IMR-90 (cell line): ENCODE measurements at regions not wholly inside any gene's neighbourhood (a gene's known extent, or its start where the extent isn't known, plus 50 kb on each side); places are given as distances from the start of the nearest gene placed in this dataset.

Experiments
- ATAC-seq: fragments of 200-7000 bp; cut with Tn5 transposase; 2 replicates; pipeline ENCODE4 v1.9.1; 2020; ENCODE audit warnings: low read depth, mild to moderate bottlenecking, moderate library complexity
- BruUV-seq: library from RNA; stranded (reverse); fragments of 400-500 nt; replicated peaks from 2 replicates; lab custom pipeline; 2021; lab: Mats Ljungman, UMichigan
- CTCF ChIA-PET: fragments of 300-600 bp; formaldehyde crosslinking; extraction: SDS; loops from one replicate; lab custom pipeline; 2021; ENCODE audit warnings: antibody characterized with exemption; lab: Yijun Ruan, JAX
- POLR2A ChIA-PET: fragments of 300-600 bp; sonication (Branson Sonifier 250); formaldehyde crosslinking; loops from one replicate; lab custom pipeline; 2022; ENCODE audit warnings: antibody characterized with exemption; ENCODE audit not compliant: unreplicated experiment; lab: Charles Lee
- DNase-seq: peaks from one replicate; pipeline ENCODE4 v3.0.0; 2013
- H2AFZ ChIP-seq: replicated peaks from 2 replicates; pipeline ENCODE3; 2013; ENCODE audit warnings: low read length, mild to moderate bottlenecking; ENCODE audit not compliant: poor library complexity
- H2AK5ac ChIP-seq: 2 replicates; pipeline ENCODE4 v1.6.1; 2013; ENCODE audit warnings: low read depth, low read length, inconsistent platforms
- H2AK9ac ChIP-seq: replicated peaks from 2 replicates; pipeline ENCODE3; 2013; ENCODE audit warnings: mild to moderate bottlenecking, low read depth, low read length, moderate library complexity; ENCODE audit not compliant: poor library complexity
- H2BK120ac ChIP-seq: 2 replicates; pipeline ENCODE4 v1.6.1; 2013; ENCODE audit warnings: low read depth, low read length, inconsistent platforms
- H2BK15ac ChIP-seq: 3 replicates; pipeline ENCODE4 v1.6.1; 2013; ENCODE audit warnings: low read depth, low read length, inconsistent platforms
- H2BK20ac ChIP-seq: 2 replicates; pipeline ENCODE4 v1.6.1; 2013; ENCODE audit warnings: low read depth, mild to moderate bottlenecking, inconsistent platforms, low read length, moderate library complexity
- H2BK5ac ChIP-seq: 2 replicates; pipeline ENCODE4 v1.6.1; 2013; ENCODE audit warnings: mild to moderate bottlenecking, low read depth, low read length, inconsistent platforms; ENCODE audit not compliant: poor library complexity, severe bottlenecking
- H3K14ac ChIP-seq: replicated peaks from 2 replicates; pipeline ENCODE4 v1.6.1; 2013; ENCODE audit warnings: low read depth, low read length, inconsistent platforms
- H3K18ac ChIP-seq: 2 replicates; pipeline ENCODE4 v1.6.1; 2013; ENCODE audit warnings: low read depth, low read length, control low read depth
- H3K23ac ChIP-seq: 2 replicates; pipeline ENCODE4 v1.6.1; 2013; ENCODE audit warnings: low read depth, low read length, inconsistent platforms
- H3K27ac ChIP-seq: 2 replicates; pipeline ENCODE4 v1.5.1; 2013; ENCODE audit warnings: mild to moderate bottlenecking, control low read depth, low read length; ENCODE audit not compliant: insufficient read depth
- H3K27me3 ChIP-seq: 2 replicates; pipeline ENCODE4 v1.6.1; 2013; ENCODE audit warnings: low read length; ENCODE audit not compliant: control insufficient read depth, insufficient read depth
- H3K36me3 ChIP-seq: 2 replicates; pipeline ENCODE4 v1.6.1; 2013; ENCODE audit warnings: low read length, mixed read lengths; ENCODE audit not compliant: control insufficient read depth, insufficient read depth
- H3K4ac ChIP-seq: 2 replicates; pipeline ENCODE4 v1.6.1; 2013; ENCODE audit warnings: low read depth, low read length, inconsistent platforms
- H3K4me1 ChIP-seq: 2 replicates; pipeline ENCODE4 v1.6.1; 2013; ENCODE audit warnings: low read length, mixed read lengths; ENCODE audit not compliant: control insufficient read depth, insufficient read depth
- H3K4me2 ChIP-seq: 2 replicates; pipeline ENCODE4 v1.6.1; 2013; ENCODE audit warnings: low read depth, mild to moderate bottlenecking, control low read depth, low read length, moderate library complexity
- H3K4me3 ChIP-seq: 2 replicates; pipeline ENCODE4 v1.5.1; 2013; ENCODE audit warnings: low read depth, mild to moderate bottlenecking, control low read depth, low read length, moderate library complexity; ENCODE audit not compliant: insufficient read depth
- H3K56ac ChIP-seq: 2 replicates; pipeline ENCODE4 v1.6.1; 2013; ENCODE audit warnings: low read length, inconsistent platforms; ENCODE audit not compliant: insufficient read depth; ENCODE audit errors: extremely low read depth
- H3K79me1 ChIP-seq, 2 experiments: 2 replicates each; pipeline ENCODE4 v1.6.1; 2013; ENCODE audit warnings: low read length in 2 of 2, inconsistent platforms in 1 of 2, low read depth in 1 of 2
- H3K9ac ChIP-seq: 2 replicates; pipeline ENCODE4 v1.6.1; 2013; ENCODE audit warnings: low read depth, low read length, control low read depth
- H3K9me1 ChIP-seq: 2 replicates; pipeline ENCODE4 v1.6.1; 2013; ENCODE audit warnings: low read length, inconsistent platforms; ENCODE audit not compliant: insufficient read depth
- H3K9me3 ChIP-seq: 2 replicates; pipeline ENCODE4 v1.6.1; 2013; ENCODE audit warnings: low read length; ENCODE audit not compliant: control insufficient read depth, insufficient read depth
- H4K20me1 ChIP-seq: 2 replicates; pipeline ENCODE4 v1.6.1; 2013; ENCODE audit warnings: low read length, inconsistent platforms; ENCODE audit not compliant: insufficient read depth
- H4K5ac ChIP-seq: 2 replicates; pipeline ENCODE4 v1.6.1; 2013; ENCODE audit warnings: mild to moderate bottlenecking, low read depth, low read length, control low read depth
- H4K8ac ChIP-seq, 2 experiments: 2 replicates each; pipeline ENCODE4 v1.6.1; 2013; ENCODE audit warnings: low read depth in 2 of 2, low read length in 2 of 2, control low read depth in 1 of 2, inconsistent platforms in 1 of 2
- H4K91ac ChIP-seq: 2 replicates; pipeline ENCODE4 v1.6.1; 2013; ENCODE audit warnings: low read depth, low read length, inconsistent platforms; ENCODE audit not compliant: insufficient read depth
- BHLHE40 ChIP-seq: fragments of 150-350 bp; IDR thresholded peaks from 2 replicates; pipeline ENCODE4 v1.6.1; 2016; ENCODE audit warnings: mild to moderate bottlenecking, low read depth, low read length
- CTCF ChIP-seq: conservative IDR thresholded peaks from 2 replicates; pipeline ENCODE4 v1.5.1; 2012; ENCODE audit warnings: mild to moderate bottlenecking, low read depth, low read length, improper control_type of control experiment
- ELK1 ChIP-seq: fragments of 150-350 bp; IDR thresholded peaks from 2 replicates; pipeline ENCODE4 v1.6.1; 2016; ENCODE audit warnings: low read depth, mild to moderate bottlenecking, low read length, moderate library complexity, borderline replicate concordance
- FOS ChIP-seq: fragments of 150-350 bp; IDR thresholded peaks from 2 replicates; pipeline ENCODE4 v1.6.1; 2016; ENCODE audit warnings: low read depth, low read length
- MAFK ChIP-seq: IDR thresholded peaks from 2 replicates; pipeline ENCODE4 v1.6.1; 2012; ENCODE audit warnings: low read depth, low read length, improper control_type of control experiment
- MAZ ChIP-seq: IDR thresholded peaks from 2 replicates; pipeline ENCODE4 v1.6.1; 2012; ENCODE audit warnings: low read depth, mild to moderate bottlenecking, low read length, improper control_type of control experiment, moderate library complexity, borderline replicate concordance
- MXI1 ChIP-seq: IDR thresholded peaks from 2 replicates; pipeline ENCODE4 v1.6.1; 2012; ENCODE audit warnings: low read depth, mild to moderate bottlenecking, low read length, moderate library complexity, borderline replicate concordance
- NFE2L2 ChIP-seq: fragments of 150-350 bp; IDR thresholded peaks from 2 replicates; pipeline ENCODE4 v1.6.1; 2016; ENCODE audit warnings: low read depth, mild to moderate bottlenecking, low read length
- POLR2A ChIP-seq: IDR thresholded peaks from 2 replicates; pipeline ENCODE4 v1.6.1; 2012; ENCODE audit warnings: mild to moderate bottlenecking, low read depth, low read length
- RAD21 ChIP-seq: IDR thresholded peaks from 2 replicates; pipeline ENCODE4 v1.6.1; 2012; ENCODE audit warnings: low read length, improper control_type of control experiment
- RCOR1 ChIP-seq: IDR thresholded peaks from 2 replicates; pipeline ENCODE4 v1.6.1; 2012; ENCODE audit warnings: mild to moderate bottlenecking, low read length, improper control_type of control experiment; ENCODE audit not compliant: insufficient replicate concordance
- RFX5 ChIP-seq: IDR thresholded peaks from 2 replicates; pipeline ENCODE4 v1.8.0; 2012; ENCODE audit warnings: low read depth, mild to moderate bottlenecking, low read length, moderate library complexity
- SMC3 ChIP-seq: fragments of 150-350 bp; IDR thresholded peaks from 2 replicates; pipeline ENCODE4 v1.6.1; 2016; ENCODE audit warnings: low read depth, mild to moderate bottlenecking, antibody characterized with exemption, low read length, moderate library complexity
- USF2 ChIP-seq: fragments of 150-350 bp; IDR thresholded peaks from 2 replicates; pipeline ENCODE4 v1.6.1; 2017; ENCODE audit warnings: mild to moderate bottlenecking, antibody characterized with exemption, low read length, low read depth
- WGBS, 2 experiments: methylation state at CpG; one replicate each; pipeline versions ENCODE4 v1.1.5 to v1.1.7; 2013; ENCODE audit warnings: missing lambda C conversion rate in 2 of 2; ENCODE audit not compliant: insufficient read length in 1 of 2; ENCODE audit errors: extremely low coverage in 2 of 2; 5-methylcytosine and 5-hydroxymethylcytosine counted together
- dilution Hi-C: fragments of 300-500 bp; cut with HindIII; formaldehyde crosslinking; loops from one replicate; pipeline ENCODE4 v1.14.3; 2018; ENCODE audit warnings: low sequenced_read_pairs; ENCODE audit not compliant: unreplicated experiment
- in situ Hi-C: fragments of 300-500 bp; cut with MboI; formaldehyde crosslinking; loops from 3 replicates; pipeline ENCODE4 v1.14.3; 2019; ENCODE audit warnings: low sequenced_read_pairs, inconsistent platforms, mixed read lengths
- intact Hi-C: fragments of 100-400 bp; cut with micrococcal nuclease; formaldehyde crosslinking; loops from 2 replicates; pipeline ENCODE4 v1.10.0; 2022

- dilution Hi-C loops = no loop called here
- no peak overlapping the region for H2BK20ac ChIP-seq
- no peaks in the 10 kb centered on the region for H3K36me3 ChIP-seq
- ATAC-seq (no peak), DNase-seq (no peak)
- no peak overlapping the region for H2AK5ac ChIP-seq
- H2AK9ac ChIP-seq = no peak overlapping the region
- no peak overlapping the region for H3K9ac ChIP-seq
- in situ Hi-C loops = no loop called here
- no peak overlapping the region for H3K14ac ChIP-seq
- no peak overlapping the region for H4K8ac ChIP-seq
- no peaks in the 10 kb centered on the region for H3K79me1 ChIP-seq
- no peak overlapping the region for H2BK15ac ChIP-seq
- WGBS, 2 experiments = no CpG with 5 or more reads among the region's 4 CpGs
- no peak overlapping the region for H3K27ac ChIP-seq
- H3K4me2 ChIP-seq = no peak overlapping the region
- H3K56ac ChIP-seq = no peak overlapping the region
- H3K4me1 ChIP-seq = no peaks in the 10 kb centered on the region
- H3K4me3 ChIP-seq = no peak overlapping the region
- H4K5ac ChIP-seq = no peak overlapping the region
- H2BK120ac ChIP-seq = no peak overlapping the region
- CTCF ChIA-PET = no interaction called here
- TF ChIP-seq NFE2L2 (no peak), MAZ (no peak), RAD21 (no peak), MAFK (no peak), MXI1 (no peak), FOS (no peak), RCOR1 (no peak), POLR2A (no peak), BHLHE40 (no peak), RFX5 (no peak), USF2 (no peak), ELK1 (no peak), SMC3 (no peak), CTCF (no peak)
- H2BK5ac ChIP-seq = no peak overlapping the region
- intact Hi-C loops = no loop called here
- no peak overlapping the region for H3K23ac ChIP-seq
- H3K9me1 ChIP-seq = peaks cover 6% of the 10 kb centered on the region; the same call in 1 of the 2 replicates
- H3K9me3 ChIP-seq = peaks cover 2% of the 10 kb centered on the region; the same call in 1 of the 2 replicates
- H4K91ac ChIP-seq = no peak overlapping the region
- H3K18ac ChIP-seq = no peak overlapping the region
- H2AFZ ChIP-seq = no peak overlapping the region
- peaks cover 81% of the 10 kb centered on the region for H3K27me3 ChIP-seq
- no TSS peak for BruUV-seq
- H3K4ac ChIP-seq = no peak overlapping the region
- POLR2A ChIA-PET = no interaction called here
- no peaks in the 10 kb centered on the region; the same call in 1 of the 2 replicates for H4K20me1 ChIP-seq
These were observed 64.0 kb upstream of the CLDN14 start for GRCh38 chr21:36543924-36544323.
